HG03060 (cell line): ENCODE measurements at regions not wholly inside any gene's neighbourhood (a gene's known extent, or its start where the extent isn't known, plus 50 kb on each side); places are given as distances from the start of the nearest gene placed in this dataset.
"Not testable (repeated sequence)": the region's sequence is repeated elsewhere in the genome, so short reads cannot be mapped to it uniquely, and the experiment has no call there.

ENCODE experiments used
- ATAC-seq: cut with Tn5 transposase; IDR thresholded peaks from one replicate; pipeline ENCODE4 v1.9.1; 2021; ENCODE audit warnings: low read depth, moderate number of reproducible peaks; ENCODE audit not compliant: unreplicated experiment

GRCh38 chr1:186775881-186776560 lies 52.7 kb upstream of the PLA2G4A start:
- ATAC-seq = no peak

- no peak for ATAC-seq
These were observed 53.7 kb upstream of the PLA2G4A start for GRCh38 chr1:186775036-186775435.

GRCh38 chr1:186772228-186772627 lies 56.5 kb upstream of the PLA2G4A start:
- ATAC-seq = no peak

GRCh38 chr1:186770421-186770820 lies 58.3 kb upstream of the PLA2G4A start:
- no peak for ATAC-seq

GRCh38 chr1:186768906-186769305 lies 59.8 kb upstream of the PLA2G4A start:
- ATAC-seq = peak; percentile 89

GRCh38 chr1:186765446-186765845 lies 63.3 kb upstream of the PLA2G4A start:
- no peak for ATAC-seq

GRCh38 chr1:186763107-186763506 lies 65.6 kb upstream of the PLA2G4A start:
- peak; percentile 82 for ATAC-seq

- ATAC-seq = no peak
These were observed 66.1 kb upstream of the PLA2G4A start for GRCh38 chr1:186762653-186763052.

- ATAC-seq = no peak
These were observed 67.4 kb upstream of the PLA2G4A start for GRCh38 chr1:186761358-186761757.

GRCh38 chr1:186760446-186760845 lies 68.3 kb upstream of the PLA2G4A start:
- ATAC-seq = no peak

- ATAC-seq = not testable (repeated sequence)
These were observed 69.7 kb upstream of the PLA2G4A start for GRCh38 chr1:186758896-186759606.

- no peak for ATAC-seq
These were observed 70.9 kb upstream of the PLA2G4A start for GRCh38 chr1:186757851-186758250.

- no peak for ATAC-seq
These were observed 74.1 kb upstream of the PLA2G4A start for GRCh38 chr1:186754542-186755145.

- ATAC-seq = no peak
These were observed 73.0 kb upstream of the PTGS2 start for GRCh38 chr1:186753241-186753640.

GRCh38 chr1:186750257-186750656 lies 70.0 kb upstream of the PTGS2 start:
- ATAC-seq = no peak

GRCh38 chr1:186749820-186750219 lies 69.6 kb upstream of the PTGS2 start:
- no peak for ATAC-seq

GRCh38 chr1:186747661-186748060 lies 67.4 kb upstream of the PTGS2 start:
- ATAC-seq = no peak

- no peak for ATAC-seq
These were observed 65.4 kb upstream of the PTGS2 start for GRCh38 chr1:186745531-186746146.

- no peak for ATAC-seq
These were observed 61.4 kb upstream of the PTGS2 start for GRCh38 chr1:186741640-186742039.

GRCh38 chr1:186740324-186740723 lies 60.1 kb upstream of the PTGS2 start:
- no peak for ATAC-seq

GRCh38 chr1:186739515-186739914 lies 59.3 kb upstream of the PTGS2 start:
- ATAC-seq = no peak
